CD4-positive, alpha-beta T cell treated with Interleukin-21 for 1 hour (primary cell): ENCODE measurements at regions not wholly inside any gene's neighbourhood (a gene's known extent, or its start where the extent isn't known, plus 50 kb on each side); places are given as distances from the start of the nearest gene placed in this dataset.

Experiments used
- DNase-seq: peaks from one replicate; pipeline ENCODE4 v3.0.0-alpha.2; 2020

DNA sequence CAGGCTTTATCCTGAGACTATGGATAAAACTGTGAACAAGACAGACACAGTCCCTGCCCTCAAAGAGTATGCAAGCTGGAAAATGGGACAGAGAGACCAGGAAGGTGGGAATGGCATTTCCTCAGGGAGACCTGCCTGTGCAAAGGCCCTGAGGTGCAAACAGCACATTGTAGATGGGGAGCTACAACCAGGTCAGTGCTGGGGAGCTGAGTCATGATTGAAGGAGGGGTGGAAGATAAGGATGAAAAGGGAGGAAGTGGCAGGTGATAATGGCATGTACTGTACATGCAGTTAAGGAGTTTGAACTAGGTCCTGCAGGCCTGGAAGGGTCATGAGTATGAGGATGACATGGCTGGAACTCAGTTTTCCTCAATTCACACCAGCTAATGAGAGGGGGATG is 75.5 kb upstream of the BOD1 start:
- DNase-seq: no peak

DNA sequence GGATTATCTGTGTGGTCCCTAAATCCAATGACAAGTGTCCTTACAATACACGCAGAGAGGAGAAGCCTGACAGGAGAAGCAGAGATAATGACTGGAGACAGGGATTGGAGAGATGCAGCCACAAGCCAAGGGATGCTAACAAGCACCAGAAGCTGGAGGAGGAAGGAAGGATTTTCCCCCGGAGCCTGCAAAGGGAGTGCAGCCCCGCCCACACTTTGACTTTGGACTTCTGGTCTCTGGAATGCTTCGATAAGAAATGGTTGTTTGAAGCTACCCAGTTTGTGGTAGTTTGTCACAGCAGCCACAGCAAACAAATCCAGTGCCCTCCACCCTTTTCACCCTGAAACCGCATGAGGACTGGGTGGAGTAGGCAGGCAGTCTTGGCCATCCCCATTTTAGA is 77.2 kb upstream of the BOD1 start:
- no peak for DNase-seq

DNA sequence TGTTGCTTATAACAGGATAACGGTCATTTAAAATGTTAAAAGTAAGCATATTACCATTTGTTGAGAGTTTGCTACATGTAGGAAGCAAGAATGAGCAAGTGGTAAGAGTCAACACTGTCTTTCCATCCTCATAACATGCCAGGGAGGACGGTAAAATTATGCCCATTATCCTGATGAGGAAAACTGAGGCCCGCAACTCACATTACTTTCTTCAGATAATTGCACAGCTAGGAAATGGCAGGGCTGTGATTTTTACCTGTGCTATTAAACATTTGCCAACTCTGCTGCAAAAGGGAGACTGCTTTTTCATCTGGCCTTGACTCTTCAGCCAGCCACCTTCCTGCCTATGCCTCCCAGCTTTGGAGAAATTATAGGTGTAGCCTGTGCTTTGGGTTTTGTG is 79.8 kb upstream of the BOD1 start:
- DNase-seq: no peak

DNA sequence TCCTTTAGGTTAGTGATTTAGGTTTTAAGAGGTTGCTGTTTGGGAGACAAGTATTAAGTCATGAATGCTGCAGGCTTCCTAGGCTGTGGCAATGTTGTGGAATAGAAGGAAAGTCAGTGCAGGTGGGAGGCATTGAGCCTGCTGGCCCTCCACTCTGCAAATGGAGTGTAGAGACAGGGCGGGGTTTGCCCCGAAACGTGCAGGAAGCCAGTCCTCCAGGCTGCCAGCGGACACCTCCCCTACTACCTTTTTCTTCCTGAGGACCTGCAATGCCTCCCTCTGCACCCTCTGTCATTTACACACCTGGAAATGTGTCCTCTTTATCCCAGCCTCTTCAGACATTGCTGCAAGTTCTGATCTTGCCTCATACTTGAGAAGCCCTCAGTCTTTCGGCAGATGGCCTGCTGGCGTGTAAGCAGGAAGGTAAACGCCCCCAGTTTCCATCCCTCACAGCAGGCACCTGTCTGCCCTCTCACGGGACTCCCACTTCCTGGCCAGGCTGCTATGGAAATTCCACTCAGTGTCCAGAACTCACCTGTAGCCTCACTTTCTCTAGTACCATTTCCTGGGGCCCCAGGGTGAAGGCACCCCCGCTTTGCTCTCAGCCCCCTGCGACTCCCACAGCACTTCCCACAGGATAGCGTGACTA is 81.6 kb upstream of the BOD1 start:
- DNase-seq: no peak

DNA sequence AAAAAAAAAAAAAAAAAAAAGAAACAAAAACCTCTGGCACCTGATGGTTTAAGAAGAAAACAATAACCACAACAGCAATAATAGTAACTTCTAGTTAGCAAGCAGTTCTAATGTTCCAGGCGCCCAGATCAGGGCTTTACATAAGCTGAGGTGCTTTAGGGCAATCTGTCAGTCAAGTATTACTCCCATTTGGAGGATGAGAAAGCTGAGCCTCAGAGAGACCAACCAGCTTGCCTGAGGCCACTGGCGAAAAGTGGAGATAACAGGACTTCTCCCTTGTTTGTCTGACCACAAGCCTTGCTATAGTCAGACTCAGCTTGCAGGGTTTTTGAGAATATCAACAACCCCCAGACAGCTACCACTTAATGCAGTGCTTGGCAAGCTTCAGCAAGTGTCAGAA is 83.5 kb upstream of the BOD1 start:
- DNase-seq: no peak

DNA sequence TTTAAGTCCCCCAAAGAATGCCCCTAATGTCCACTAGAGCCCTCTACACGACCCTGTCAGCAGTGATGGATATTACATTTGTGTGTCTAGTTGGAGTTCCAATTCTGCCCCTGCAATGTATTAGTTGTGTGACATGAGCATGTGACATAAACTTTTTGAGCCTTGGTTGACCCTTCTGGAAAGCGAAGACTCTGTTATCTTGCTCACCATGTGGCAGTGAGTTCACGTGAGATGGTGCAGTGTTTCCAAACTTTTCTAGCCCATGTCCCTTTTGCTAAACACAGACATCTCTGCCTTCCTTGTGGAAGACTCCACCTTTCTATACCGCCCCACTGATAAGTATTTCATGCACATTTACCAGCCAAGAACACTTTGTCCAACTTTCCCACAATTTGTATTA is 87.0 kb upstream of the BOD1 start:
- no peak for DNase-seq

DNA sequence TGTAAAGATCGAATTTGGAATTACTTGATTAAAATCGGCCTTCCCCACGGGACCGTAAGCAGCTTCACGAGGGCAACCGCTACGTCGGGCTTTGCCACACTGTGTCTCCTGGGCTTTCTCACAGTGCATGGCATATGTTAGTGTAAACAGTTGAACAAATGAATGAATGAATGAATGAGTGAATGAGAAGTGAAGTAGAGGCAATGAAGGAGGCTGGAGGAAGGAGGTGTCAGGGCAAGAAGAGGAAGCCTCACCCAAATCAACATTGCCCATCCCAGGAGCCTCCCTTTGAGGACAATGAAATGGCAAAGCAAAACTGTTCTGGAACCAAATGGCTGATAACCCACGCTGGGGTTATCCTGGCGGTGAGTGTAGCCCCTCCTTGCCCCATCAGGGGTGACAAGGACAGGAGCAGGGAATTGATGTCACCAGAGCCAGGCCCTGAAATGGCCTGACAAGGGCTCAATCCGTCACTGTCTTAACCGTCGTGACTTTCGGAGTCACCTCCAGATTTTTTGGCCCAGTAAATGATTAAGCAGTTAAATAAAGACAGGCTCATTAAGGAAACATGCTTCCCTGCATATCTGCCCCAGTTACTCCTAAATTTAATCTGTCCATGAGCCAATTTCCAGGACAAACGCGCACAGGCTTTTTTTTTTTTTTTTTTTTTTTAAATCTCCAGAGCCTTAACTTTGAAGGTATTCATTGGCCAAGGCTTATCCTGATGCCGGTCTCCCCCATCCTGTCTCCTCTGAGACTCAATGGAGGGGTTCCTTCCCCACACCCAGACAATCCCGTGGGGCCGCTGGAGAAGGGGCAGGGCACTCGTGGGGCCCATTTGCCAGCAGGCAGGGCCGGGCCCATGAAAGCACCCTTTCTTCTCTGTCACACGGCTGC is 88.4 kb upstream of the BOD1 start:
- no peak for DNase-seq

DNA sequence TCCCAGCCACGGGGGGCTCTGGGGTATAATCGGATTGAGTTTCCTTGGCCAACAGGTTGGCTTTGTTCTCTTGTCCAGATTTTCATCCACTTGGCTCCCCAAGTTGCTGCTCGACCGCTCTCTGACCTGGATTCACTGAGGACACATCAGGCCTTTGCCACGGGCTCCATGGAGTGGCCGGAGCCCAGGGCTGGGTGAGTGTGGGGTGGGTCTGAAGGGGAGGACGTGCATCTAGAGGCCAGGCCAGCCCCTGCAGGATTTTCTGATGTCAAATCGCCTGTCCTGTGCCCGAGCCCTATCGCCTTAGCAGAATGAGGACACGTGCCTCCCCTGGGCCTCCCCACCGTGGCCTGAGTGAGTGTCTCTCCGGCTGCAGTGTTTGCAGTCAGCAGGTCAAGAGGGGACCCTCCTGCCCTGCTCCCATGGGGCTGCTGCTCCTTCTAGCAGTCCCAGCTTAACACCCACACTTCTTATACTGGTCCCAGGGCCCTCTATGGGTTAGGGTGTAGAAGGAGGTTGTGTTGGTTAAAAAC is 89.1 kb upstream of the BOD1 start:
- DNase-seq: no peak

DNA sequence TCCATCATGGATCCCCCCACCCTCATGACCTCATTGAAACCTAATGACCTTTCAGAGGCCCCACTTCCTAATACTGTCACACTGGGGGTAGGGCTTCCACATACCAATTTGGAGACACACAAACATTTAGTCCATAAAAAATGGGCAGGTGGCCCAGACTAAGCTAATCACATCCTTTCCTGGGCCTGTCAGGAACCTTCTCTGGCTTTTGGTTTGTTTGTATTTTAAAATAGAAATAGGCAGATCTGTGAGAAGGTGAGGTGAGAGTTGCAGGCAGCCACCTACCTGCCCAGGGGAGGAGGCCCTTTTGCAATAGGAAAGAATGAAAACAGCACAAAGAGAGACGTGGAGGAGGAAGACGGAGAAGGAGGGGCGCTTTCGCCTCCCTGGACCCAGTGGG is 90.2 kb upstream of the BOD1 start:
- no peak for DNase-seq

DNA sequence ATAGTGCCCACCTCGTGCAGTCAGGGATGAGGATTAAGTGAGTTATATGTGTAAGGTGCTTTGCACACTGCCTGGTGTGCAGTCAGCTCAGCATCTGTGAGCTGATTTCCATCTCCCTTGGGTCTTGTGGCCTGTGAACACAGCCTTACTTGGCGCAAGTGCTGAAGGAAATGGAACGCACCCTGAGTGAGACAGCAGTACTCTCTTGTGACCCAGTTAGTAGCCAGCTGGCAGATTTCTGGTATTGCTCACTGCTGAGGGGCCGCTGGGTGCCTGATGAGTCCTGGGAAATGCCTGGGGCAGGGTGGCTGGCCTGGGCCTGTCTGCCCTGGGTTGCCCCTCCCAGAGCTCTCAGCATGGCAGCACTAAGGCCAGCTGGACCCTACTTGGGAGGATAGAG is 90.9 kb upstream of the BOD1 start:
- DNase-seq: no peak

DNA sequence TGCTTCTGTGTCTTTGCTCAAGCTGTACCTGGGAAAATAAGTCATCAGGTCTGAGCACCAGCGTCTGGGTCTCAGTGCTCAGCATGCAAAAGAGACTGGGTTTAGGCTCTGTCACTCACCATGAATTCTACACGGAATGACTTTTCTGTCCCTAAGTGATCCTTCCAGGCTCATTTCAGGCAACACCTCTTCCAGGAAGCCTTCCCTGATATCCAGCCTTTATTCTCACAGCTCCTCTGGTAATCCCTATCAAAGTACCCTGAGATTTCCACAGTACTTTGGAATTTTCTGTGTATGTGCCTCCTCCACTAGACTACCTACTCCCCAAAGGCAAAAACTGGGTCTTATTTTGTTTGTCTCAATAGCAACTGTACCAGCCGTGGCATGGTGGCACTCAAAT is 92.7 kb upstream of the BOD1 start:
- no peak for DNase-seq

DNA sequence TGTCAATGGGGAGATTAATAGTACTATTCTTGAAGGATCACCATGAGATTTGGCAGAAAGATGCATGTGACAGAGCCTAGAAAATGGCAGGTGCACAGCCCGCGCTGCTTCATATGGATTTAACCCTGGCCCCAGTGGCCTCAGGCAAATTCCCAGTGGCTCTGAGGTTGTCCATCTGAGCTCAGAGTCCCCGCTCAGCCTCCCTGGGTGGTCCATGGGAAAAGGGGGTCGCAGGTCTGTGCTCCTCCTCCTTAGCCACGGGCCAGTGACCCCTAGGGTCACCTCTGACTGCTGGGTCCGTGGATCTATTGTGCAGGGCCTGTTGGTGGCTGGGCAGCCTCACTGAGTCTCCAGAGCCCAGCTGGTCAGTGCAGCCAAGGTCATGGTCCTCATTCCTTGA is 93.3 kb upstream of the BOD1 start:
- no peak for DNase-seq

DNA sequence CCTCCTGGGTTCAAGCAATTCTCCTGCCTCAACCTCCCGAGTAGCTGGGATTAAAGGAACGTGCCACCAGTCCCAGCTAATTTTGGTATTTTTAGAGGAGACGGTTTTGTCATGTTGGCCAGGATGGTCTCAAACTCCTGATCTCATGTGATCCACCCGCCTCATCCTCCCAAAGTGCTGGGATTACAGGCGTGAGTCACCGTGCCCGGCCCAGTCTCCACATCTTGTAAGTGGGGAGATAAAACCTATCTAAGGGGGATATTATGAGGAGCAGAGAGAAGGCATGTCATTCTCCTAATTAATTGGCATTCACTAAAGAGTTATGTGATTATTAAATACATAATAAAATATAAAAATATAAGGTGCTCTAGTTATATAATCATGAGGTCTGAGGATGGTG is 94.1 kb upstream of the BOD1 start:
- no peak for DNase-seq

DNA sequence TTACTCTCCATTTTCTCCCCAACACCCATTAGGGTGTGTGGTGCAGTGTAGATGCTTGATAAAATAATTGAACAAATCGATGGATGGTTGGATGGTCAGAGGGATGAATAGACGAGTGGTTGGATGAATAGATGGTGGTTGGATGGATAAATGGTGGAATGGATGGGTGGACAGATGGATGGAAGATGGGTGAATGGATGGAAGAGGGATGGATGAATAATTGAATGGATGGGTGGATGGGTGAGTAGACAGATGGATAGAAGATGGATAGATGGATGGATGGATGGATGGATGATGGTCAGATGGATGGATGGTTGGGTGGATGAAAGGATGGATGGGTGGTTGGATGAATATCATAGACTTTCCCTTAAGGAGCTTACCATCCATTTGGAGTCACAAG is 95.0 kb upstream of the BOD1 start:
- DNase-seq: no peak

DNA sequence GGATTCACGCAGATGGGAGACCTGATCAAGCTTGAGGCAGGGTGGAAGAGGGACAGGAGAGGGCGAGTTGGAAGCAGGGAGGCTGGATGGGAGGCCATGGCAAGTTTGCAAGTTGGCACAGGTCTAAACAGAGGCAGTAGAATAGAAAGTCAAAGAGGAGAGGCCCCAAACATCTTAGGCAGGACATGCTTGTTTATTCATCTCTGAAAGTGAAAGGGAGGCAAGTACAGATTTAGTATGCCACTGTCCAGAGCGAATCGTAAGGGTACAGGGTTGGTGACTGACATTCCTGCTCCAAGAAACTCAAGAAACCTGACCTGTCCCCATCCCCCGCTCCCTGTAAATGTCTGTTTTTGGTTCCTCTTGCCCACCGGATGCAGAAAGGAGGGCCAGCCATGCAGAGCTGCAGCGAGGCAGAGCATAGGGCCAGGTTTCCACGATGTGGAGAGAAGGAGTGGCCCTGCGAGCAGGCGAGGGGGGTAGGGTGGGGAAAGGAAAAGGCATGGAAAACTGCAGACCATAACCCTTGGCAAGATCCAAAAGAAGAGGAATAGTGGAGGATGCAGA is 96.2 kb upstream of the BOD1 start:
- no peak for DNase-seq

DNA sequence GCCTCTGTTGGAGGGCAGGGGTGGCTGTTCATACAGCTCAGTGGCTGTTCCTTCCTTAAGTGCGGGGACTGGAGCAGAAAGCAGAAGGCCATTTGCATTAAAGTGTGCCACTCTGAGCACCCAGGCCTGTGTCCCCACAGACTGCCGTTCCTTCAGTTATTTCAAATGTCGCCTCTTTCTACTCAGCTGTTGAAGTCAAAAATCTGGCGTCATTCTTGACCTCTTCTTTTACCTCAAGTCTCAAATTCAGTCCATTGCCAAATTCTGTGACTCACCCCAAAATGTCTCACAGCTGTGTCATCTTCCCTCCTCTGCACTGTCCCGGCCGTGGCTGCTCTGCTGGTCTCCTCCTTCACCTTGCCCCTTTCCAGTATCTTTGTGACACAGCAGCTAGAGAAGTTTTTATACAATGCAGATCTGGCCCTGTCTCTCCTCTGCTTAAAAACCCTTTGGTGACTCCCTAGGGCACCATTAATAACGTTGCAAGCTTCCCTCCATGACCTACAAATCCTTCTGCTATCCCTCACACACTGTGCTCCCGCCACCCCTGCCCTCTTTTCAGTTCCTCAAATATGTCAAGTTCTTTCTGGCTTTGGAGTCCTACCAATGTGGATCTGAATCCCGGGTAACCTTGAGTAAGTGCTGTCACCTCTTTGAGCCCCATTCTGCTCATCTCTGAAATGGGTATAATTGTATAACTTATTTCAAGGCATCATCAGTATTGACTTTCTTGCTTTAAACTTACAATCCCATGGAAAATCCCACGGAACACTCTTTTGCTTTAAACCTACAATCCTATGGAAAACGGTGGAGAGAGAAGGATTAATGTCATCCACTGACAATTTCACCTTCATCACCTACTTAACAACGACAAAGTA is 98.3 kb upstream of the BOD1 start:
- no peak for DNase-seq

DNA sequence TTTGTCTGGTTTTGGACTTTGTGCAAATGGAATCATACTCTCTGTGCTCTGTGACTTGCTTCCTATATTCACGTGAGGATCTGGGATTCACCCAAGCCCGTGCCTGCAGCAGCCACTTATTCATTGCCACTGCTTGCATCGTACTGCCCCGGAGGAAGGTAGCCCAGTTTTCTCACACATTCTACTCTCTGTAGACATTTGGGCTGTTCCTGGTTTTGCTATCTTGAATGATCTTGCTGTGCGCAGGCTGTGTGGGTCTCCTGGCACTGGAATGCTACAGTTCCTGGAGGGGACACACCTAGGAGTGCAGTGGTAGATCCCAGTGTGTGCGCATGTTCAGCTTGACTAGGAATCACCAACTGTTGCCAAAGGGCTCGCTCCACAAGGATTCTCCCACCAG is 99.2 kb upstream of the BOD1 start:
- DNase-seq: no peak

DNA sequence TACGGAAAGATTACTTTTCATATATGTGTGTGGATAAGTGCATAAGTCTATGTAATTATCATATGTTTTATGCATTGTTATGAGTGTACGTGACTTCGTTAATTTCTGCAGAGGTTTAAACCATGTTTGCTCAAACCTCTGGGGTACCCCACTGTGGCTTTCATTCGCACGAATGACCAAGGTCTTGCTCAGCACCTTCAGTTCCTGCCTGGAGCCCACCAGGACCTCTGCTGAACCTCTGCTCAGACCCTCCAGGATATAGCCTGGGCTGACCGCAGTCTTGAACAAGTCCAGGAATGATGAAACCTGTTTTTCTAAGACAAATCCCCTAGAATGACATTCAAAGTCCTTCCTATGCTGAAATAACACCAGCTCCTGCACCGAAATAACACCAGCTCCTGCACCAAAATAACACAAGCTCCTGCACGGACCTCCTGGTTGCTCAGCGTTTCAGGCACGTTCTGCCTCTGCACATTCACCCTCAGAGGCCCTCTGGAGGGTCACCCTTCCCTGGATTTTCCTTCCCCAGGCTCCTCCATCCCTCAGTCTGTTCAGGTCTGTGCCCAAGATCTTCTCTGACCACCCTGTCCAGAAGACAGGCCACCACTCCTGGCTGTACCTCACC is 99.7 kb upstream of the BOD1 start:
- DNase-seq: no peak

DNA sequence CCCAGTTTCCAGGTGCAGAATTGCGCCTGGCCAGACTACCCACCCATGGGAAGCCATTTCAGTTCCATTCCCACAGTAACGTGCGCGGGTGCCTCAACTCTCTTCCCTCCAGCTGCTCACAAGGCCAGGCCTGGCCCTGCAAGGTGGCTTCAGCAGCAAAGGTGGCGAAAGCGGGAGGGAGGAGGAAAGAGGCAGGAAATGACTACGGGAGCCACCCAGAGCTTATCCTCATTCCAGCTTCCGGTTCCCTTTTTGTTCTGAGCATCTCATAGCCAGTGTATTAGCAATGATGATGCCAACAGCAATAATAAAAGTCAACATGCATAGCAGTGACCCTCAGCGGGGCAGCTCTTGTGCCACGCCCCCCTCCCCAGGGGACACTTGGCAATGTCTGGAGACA is 101.5 kb upstream of the BOD1 start:
- DNase-seq: no peak

DNA sequence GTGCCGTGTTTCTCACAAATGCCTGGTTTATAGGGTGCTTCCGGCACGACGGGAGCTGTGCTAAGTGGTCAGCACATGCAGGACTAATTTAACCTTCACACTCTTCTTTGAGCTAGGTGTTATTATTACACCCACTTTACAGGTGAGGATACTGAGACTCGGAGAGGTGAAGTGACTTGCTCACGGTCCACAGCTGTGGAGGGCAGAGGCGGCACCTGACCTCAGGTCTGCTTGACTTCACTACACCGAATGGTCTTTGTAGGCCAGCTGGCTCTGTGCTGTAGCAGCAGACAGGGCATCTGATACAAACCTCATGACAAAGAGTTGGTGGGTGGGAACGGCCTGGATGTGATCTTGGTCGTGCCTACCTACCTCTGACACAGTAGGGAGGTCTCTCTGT is 102.0 kb upstream of the BOD1 start:
- no peak for DNase-seq

DNA sequence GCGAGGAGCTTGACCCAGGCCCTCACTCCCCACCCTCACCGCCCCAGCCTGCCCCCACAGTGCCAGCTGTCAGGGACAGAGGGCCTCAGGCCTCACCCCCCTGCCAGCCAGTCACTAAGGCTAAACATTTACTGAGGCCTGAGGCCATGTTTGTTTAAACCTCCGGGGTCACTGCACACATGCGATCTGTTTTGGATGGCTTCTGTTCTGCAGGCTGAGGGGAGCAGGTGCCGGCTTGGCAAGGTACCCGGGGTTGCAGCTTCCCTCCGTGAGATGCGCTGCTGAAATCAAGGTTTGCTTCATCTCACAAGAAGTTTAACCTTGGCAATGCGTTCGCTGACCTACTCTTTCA is 103.3 kb upstream of the BOD1 start:
- no peak for DNase-seq

DNA sequence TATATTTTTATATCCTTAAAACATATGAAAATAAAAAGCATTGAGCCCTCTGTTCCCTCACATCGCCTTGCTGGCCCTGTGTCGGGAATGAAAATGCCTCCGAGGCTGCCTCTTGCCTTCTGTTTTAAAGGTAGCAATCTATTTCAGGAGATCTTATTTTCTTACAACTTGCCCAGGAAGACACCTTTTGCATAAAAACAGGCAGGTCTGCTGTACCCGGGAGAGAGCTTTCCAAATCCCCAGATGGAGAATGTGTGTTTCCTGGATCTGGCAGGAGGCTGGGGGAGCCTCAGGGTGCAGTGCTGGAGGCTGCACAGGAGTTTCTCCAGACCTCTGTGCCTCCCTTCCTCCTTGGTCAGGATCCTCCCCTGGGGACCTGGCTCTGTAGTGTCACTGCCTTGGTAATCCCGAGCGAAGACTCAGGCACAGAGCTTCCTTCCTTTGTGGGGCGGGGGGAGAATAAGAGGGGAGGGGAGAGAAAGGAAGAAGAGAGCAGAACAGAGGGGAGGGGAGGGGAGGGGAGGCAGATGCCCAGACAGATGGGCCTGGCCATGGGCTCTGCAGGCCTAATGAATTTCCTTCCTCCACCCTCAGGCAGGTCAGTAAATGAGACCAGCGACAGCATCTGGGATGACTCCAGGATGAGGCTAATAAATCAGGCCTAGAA is 104.0 kb upstream of the BOD1 start:
- no peak for DNase-seq
